ENCODE measurements at regions not wholly inside any gene's neighbourhood (a gene's known extent, or its start where the extent isn't known, plus 50 kb on each side); places are given as distances from the start of the nearest gene placed in this dataset.

- no peak for TF ChIP-seq ZZZ3 (IDR thresholded peaks at IDR 0.05; ENCODE audit: control insufficient read depth, insufficient read length, low read depth)
Observed at GRCh38 chr2:120448961-120449810, 103.2 kb downstream of the INHBB start (continued).

GRCh38 chr2:120450196-120450820 lies 104.4 kb downstream of the INHBB start:
- no peak for FAIRE-seq
- ATAC-seq, result no peak
- RAD21 ChIA-PET (ENCODE audit: unreplicated experiment), result interaction anchor here (0.6 kb wide), 1 partner anchor 73 kb away, joined by 3 read pairs; no protein-coding TSS in a partner anchor
- no peak overlapping the region for H3K4me3 ChIP-seq
- no peaks in the 10 kb centered on the region for H3K9me3 ChIP-seq (replicated peaks; ENCODE audit: control insufficient read depth, insufficient read depth, low read length)
- peaks cover 0 to 4% of the 10 kb centered on the region in 2 experiments; a peak in 3 of 4 replicates for H3K27me3 ChIP-seq (replicated peaks in 1 of 2; ENCODE audit: control insufficient read depth in 2 of 2, insufficient read depth in 2 of 2, low read length in 1 of 2)
- no peak overlapping the region for H3K27ac ChIP-seq (ENCODE audit: control insufficient read depth, insufficient read depth)
- no peak overlapping the region for H3K4me2 ChIP-seq (ENCODE audit: control insufficient read depth, insufficient read depth)
- no peaks in the 10 kb centered on the region for H4K20me1 ChIP-seq (ENCODE audit: control insufficient read depth, insufficient read depth)
- no peak for DNase-seq (ENCODE audit: low read depth, low spot score)
- CTCF ChIA-PET, result no interaction called here
- H3K36me3 ChIP-seq (ENCODE audit: control insufficient read depth in 2 of 2, insufficient read depth in 2 of 2, low read length in 1 of 2), result no peaks in the 10 kb centered on the region
- no peak overlapping the region for H2AFZ ChIP-seq (ENCODE audit: control insufficient read depth, low read depth, low read length)
- SMC1A ChIA-PET (ENCODE audit: uncharacterized antibody, unreplicated experiment), result no interaction called here
- no peaks in the 10 kb centered on the region for H3K4me1 ChIP-seq (ENCODE audit: control insufficient read depth, insufficient read depth, low read length)
- no peaks in the 10 kb centered on the region for H3K79me2 ChIP-seq (ENCODE audit: control insufficient read depth, insufficient read depth, low read length)
- intact Hi-C loops (cut with micrococcal nuclease; ENCODE audit: unreplicated experiment), result no loop called here
- no TSS peak for BruUV-seq (replicated peaks)
- POLR2A ChIA-PET, result no interaction called here
- in situ Hi-C loops (cut with MboI), result no loop called here
- 22% methylated on average over 12 of the region's 12 CpGs for WGBS (ENCODE audit: insufficient coverage, insufficient replicate concordance, low lambda C conversion rate, missing lambda C conversion rate)
- TF ChIP-seq BRCA1 (IDR thresholded peaks at IDR 0.05; ENCODE audit: low read depth, low read length) (no peak), TCF3 (IDR thresholded peaks at IDR 0.05; ENCODE audit: borderline replicate concordance, insufficient read depth, low read depth, low read length) (no peak), CBFB (IDR thresholded peaks at IDR 0.05; ENCODE audit: low read depth) (no peak)
- H3K9ac ChIP-seq (ENCODE audit: control insufficient read depth, insufficient read depth, low read length), result no peak overlapping the region

GRCh38 chr2:120451334-120451733 lies 105.4 kb downstream of the INHBB start:
- Histone ChIP-seq H3K27ac (ENCODE audit: control insufficient read depth, insufficient read depth) (no peak overlapping the region), H2AFZ (ENCODE audit: control insufficient read depth, low read depth, low read length) (no peak overlapping the region), H3K9me3 (replicated peaks; ENCODE audit: control insufficient read depth, insufficient read depth, low read length) (no peaks in the 10 kb centered on the region), H4K20me1 (ENCODE audit: control insufficient read depth, insufficient read depth) (no peaks in the 10 kb centered on the region), H3K27me3 (replicated peaks in 1 of 2; ENCODE audit: control insufficient read depth in 2 of 2, insufficient read depth in 2 of 2, low read length in 1 of 2) (peaks cover 0 to 4% of the 10 kb centered on the region in 2 experiments; a peak in 3 of 4 replicates), H3K79me2 (ENCODE audit: control insufficient read depth, insufficient read depth, low read length) (no peaks in the 10 kb centered on the region), H3K4me2 (ENCODE audit: control insufficient read depth, insufficient read depth) (no peak overlapping the region), H3K36me3 (ENCODE audit: control insufficient read depth in 2 of 2, insufficient read depth in 2 of 2, low read length in 1 of 2) (no peaks in the 10 kb centered on the region), H3K9ac (ENCODE audit: control insufficient read depth, insufficient read depth, low read length) (no peak overlapping the region), H3K4me3 (no peak overlapping the region), H3K4me1 (ENCODE audit: control insufficient read depth, insufficient read depth, low read length) (no peaks in the 10 kb centered on the region)
- FAIRE-seq (no peak), DNase-seq (ENCODE audit: low read depth, low spot score) (no peak), ATAC-seq (no peak)
- intact Hi-C loops (cut with micrococcal nuclease; ENCODE audit: unreplicated experiment) (no loop called here), in situ Hi-C loops (cut with MboI) (no loop called here)
- TF ChIP-seq PML (IDR thresholded peaks at IDR 0.05; ENCODE audit: low read length) (no peak), SP1 (IDR thresholded peaks at IDR 0.05; ENCODE audit: low read depth, low read length) (no peak), ASH2L (IDR thresholded peaks at IDR 0.05; ENCODE audit: borderline replicate concordance, low read depth) (no peak), BACH1 (IDR thresholded peaks at IDR 0.05; ENCODE audit: borderline replicate concordance) (no peak), PAX5 (IDR thresholded peaks at IDR 0.05; ENCODE audit: borderline replicate concordance, low read depth, low read length) (no peak), SREBF1 (IDR thresholded peaks at IDR 0.05; ENCODE audit: low read length) (no peak), ZBTB4 (CRISPR knock-in tag; IDR thresholded peaks at IDR 0.05) (no peak)
- ChIA-PET CTCF (no interaction called here), SMC1A (ENCODE audit: uncharacterized antibody, unreplicated experiment) (no interaction called here), POLR2A (no interaction called here), RAD21 (ENCODE audit: unreplicated experiment) (no interaction called here)
- no TSS peak for BruUV-seq (replicated peaks)
- whole genome bisulfite sequencing (ENCODE audit: insufficient coverage, insufficient replicate concordance, low lambda C conversion rate, missing lambda C conversion rate), result 42% methylated on average over 6 of the region's 6 CpGs

Data from GM12878 (cell line).